H1 (cell line): ENCODE measurements at regions not wholly inside any gene's neighbourhood (a gene's known extent, or its start where the extent isn't known, plus 50 kb on each side); places are given as distances from the start of the nearest gene placed in this dataset.

Experiments
- ATF3 ChIP-seq: IDR thresholded peaks from 2 replicates; pipeline ENCODE4 v1.6.1; 2011; ENCODE audit warnings: low read depth, mild to moderate bottlenecking, low read length; ENCODE audit not compliant: insufficient read depth
- CHD7 ChIP-seq: fragments of 300-600 bp; sonication (generic); IDR thresholded peaks from 2 replicates; pipeline ENCODE4 v1.7.1; 2012; ENCODE audit warnings: low read length, moderate library complexity, mild to moderate bottlenecking, inconsistent platforms; ENCODE audit not compliant: insufficient replicate concordance
- NRF1 ChIP-seq: IDR thresholded peaks from 2 replicates; pipeline ENCODE4 v1.6.1; 2011; ENCODE audit warnings: mild to moderate bottlenecking, low read depth, low read length, improper control_type of control experiment
- SP4 ChIP-seq: IDR thresholded peaks from 2 replicates; pipeline ENCODE4 v1.6.1; 2012; ENCODE audit warnings: low read length, inconsistent platforms

- no peak for TF ChIP-seq ATF3
- no peak for TF ChIP-seq CHD7
- no peak for TF ChIP-seq NRF1
- TF ChIP-seq SP4: no peak
Observed at GRCh38 chr10:120398180-120398579, 58.8 kb upstream of the PLPP4 start (continued).
